Middle frontal gyrus (tissue), 1 donor: ENCODE measurements at regions not wholly inside any gene's neighbourhood (a gene's known extent, or its start where the extent isn't known, plus 50 kb on each side); places are given as distances from the start of the nearest gene placed in this dataset.
"Not testable (repeated sequence)": the region's sequence is repeated elsewhere in the genome, so short reads cannot be mapped to it uniquely, and the experiment has no call there.

Experiments
- DNase-seq: peaks from one replicate; pipeline ENCODE4 v3.0.0-alpha.2; 2015; ENCODE audit warnings: low spot score; ENCODE audit errors: extremely low spot score

DNA sequence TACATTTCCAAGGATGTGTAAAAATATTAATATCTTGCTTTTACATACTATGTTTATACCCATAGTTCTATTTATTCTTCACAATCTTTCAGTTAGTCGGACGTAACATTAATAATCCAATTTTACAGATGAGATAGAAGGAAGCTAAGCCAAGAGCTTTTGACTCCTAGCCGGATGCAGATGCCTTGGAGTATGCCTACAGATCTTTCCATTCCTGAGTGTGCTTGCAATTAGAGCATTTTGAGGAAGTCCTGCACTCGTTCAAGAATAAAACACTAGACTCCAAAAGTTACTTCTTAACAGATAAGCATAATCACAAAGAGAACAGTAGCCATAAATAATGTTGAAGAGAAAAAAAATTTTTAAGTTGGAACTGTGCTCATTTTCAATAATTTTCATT lies 337.6 kb upstream of the CLEC14A start:
- no peak for DNase-seq

DNA sequence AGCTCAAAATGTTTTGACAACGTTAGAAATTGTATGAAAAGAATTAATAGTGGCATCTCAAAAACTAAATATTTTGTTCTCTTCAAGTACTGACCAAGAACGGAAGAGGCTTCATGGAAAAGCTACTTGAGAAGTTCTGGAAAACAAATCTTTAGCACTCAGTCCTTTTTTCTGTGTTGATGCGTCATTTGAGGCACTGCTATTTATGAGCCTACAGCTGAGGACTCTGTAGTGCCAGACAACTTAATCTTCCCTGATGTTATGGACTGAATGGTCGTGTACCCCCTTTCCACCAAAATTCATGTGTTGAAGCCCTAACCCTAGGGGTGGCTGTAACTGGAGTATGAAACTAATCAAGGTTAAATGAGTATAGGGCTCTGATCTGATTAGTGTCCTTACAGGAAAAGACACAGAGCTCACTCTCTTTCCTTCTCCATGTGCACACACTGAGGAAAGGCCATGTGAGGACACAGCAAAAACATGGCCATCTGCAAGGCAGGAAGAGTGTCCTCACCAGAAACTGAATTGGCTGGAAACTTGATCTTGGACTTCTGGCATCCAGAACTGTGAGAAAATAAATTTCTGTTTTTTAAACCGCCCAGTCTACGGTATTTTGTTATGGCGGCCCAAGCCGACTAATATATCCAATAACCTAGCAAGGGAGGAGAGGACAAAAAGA lies 337.0 kb upstream of the CLEC14A start:
- DNase-seq, result no peak

DNA sequence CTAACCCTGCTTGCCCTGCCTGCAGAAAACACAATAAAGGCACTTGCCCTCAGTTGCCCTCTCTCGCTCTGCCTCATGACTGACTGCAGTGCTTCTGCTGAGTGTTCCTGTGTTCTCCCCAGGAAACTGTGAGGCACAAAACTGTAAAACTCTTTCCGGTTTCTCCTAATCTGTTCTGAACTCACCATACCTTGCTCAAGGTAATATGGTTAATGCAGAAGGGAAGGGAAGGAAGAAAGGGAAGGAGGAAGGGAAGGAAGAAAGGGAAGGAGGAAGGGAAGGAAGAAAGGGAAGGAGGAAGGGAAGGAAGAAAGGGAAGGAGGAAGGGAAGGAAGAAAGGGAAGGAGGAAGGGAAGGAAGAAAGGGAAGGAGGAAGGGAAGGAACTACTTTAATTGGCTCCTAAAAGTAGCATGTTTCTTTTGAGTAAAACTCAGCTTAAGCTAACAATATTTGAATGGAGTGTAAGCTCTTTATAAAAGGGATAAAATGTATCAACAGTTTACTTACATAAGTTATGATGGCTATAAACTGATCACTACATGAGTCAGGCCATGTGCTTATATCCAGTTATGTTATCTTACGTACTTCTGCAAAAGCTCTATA lies 334.0 kb upstream of the CLEC14A start:
- no peak for DNase-seq

DNA sequence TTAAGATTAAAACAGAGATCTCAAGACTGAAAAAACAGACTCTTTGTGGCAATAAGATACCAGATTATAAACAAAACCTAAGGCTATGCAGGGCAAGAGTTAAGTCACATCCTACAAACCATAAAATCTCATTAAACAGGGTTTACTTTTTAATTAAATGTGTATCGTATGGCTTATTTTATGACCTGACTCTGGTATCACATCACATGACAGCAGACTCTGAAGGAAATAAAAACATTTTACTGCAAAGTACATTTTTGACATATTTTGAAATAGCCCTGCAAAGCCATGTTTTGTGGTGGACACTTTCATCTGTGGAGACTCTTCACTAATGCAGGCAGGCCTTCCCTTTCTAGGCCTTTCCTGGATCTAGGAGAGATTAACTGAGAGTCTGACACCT lies 327.6 kb upstream of the CLEC14A start:
- no peak for DNase-seq

GRCh38 chr14:38578278-38578681 lies 322.4 kb upstream of the CLEC14A start:
- DNase-seq, result no peak

DNA sequence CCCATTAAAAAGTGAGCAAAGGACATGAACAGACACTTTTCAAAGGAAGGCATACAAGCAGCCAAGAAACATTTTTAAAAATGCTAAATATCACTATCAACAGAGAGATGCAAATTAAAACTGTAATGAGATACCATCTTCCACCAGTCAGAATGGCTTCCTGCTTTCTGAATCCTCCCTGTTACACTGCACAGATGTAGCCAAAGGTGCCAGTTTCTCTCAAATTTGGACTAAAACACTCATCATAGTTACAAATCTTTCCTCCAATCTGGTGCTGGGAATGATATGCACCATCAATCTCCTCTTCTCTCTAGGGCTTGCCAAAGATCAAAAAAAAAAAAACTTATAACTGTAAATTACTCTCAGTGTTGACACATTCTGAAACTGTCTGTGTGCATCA lies 311.8 kb upstream of the CLEC14A start:
- DNase-seq, result no peak

- DNase-seq, result no peak
Observed at GRCh38 chr14:38561657-38562056, 305.8 kb upstream of the CLEC14A start.

DNA sequence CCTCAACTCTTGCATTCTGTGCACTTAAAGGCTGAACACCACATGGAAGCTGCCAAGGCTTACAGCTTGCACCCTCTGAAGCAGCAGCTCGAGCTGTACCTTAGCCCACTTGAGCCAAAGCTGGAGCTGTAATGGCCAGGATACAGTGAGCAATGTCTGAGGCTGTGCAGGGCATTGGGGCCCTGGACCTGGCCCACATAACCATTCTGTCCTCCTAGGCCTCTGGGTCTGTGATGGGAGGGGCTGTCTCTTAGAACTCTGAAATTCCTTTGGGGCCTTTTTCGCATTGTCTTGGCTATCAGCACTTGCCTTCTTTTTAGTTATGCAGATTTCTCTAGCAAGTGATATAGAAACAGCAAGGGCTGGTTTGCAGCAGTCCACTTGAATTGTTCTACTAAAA lies 303.8 kb upstream of the CLEC14A start:
- no peak for DNase-seq

GRCh38 chr14:38557391-38557790 lies 301.5 kb upstream of the CLEC14A start:
- DNase-seq, result not testable (repeated sequence)

DNA sequence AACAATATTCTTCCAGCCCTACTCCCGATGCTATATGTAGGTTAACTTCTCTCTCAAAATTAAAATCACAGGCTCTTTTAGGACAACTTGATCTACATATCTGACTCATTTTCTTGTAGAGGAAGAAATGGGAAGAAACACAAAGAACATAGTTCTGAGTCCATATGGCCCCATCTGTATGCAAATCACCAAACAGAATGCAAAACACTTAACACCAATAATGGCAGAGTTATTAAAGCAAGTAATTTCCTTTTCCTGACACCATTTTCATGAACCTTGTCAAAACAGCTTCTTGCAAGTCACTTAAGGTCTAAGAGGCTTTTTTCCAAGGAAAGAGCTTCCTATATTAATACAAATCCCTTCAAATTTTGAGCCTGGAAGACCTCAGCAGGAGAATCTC lies 300.4 kb upstream of the CLEC14A start:
- no peak for DNase-seq

DNA sequence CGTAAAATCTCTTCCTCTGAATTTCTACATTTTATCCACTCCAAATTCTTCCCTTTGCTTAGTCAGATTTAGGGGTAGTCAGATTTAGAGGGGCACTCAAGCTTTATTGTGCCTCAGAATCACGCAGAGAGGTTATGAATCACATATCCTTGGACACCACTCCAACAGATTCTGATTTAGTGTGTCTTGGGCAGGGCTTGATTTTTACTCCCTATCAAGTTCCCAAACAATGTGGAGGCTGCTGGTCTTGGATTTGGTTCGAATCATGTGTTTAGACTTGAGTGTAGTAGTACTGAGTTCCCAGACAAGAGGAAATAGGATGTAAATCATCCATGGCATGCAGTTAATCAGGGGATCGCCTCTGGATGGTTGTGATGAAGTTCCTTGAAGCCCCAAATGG lies 298.1 kb upstream of the CLEC14A start:
- no peak for DNase-seq

DNA sequence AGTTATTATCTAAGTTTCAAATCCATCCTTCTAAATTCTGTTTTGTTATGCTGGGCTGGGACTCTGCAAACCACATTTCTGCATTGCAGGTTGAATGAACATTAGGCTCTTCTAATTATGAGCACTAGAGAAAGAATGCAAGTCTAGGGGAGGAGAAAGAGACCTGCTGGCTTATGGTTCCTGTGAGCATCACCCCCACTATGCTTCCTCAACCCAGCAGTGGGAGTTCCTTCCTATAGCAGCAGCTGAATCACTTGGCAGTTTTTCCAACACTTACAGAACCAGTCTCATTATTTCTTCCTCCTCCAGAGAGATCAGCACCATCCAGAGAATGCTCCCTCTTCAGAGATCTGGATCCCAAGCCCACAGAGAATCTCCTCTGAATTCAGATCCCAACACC lies 297.7 kb upstream of the CLEC14A start:
- no peak for DNase-seq

- no peak for DNase-seq
Observed at GRCh38 chr14:38549564-38549963, 293.7 kb upstream of the CLEC14A start.

GRCh38 chr14:38547961-38548490 lies 292.1 kb upstream of the CLEC14A start:
- no peak for DNase-seq

DNA sequence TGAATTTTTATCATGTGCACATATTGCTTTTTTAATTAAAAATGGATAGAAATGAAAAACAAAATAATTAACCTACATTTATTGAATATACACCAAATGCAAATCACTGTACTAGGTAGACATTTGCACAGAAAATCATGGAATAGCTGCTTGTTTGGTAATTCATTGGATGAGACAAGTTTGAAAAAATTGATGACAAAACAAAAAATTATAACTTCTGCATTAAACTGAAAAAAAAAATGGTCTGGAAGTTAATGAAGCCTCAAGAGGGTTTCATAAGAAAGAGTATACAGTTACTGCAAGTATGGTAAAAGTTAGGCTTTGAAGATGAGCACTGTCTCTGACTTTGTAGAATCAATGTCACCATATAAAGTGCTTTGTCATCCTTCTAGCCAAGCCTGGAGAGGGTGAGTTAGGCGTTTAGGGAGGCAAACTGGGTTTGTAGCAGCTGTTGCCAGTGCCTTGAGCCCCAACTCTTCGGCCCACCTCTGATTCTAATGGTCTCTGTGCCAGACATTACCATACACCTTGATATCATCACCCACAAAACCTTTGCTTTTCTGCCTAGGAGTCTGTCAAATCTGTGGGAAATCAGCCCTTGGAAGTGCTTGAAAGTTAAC lies 291.1 kb upstream of the CLEC14A start:
- no peak for DNase-seq

DNA sequence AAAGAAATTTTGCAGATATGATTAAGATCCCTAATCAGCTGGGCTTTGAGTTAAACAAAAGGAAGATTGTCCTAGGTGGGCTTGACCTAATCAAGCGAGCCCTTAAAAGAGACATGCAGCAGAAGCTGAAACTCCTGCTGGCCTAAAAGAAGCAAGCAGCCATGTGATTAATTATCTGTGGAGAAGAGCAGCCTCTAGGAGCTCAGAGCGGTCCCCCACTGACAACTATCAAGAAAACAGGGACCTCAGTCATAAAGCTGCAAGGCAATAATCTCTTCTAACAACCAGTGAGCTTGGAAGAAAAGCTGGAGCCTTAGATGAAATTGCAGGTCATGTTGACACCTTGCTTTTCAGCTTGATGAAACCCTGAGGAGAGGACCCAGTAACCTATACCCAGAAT lies 288.9 kb upstream of the CLEC14A start:
- no peak for DNase-seq

- DNase-seq, result not testable (repeated sequence)
Observed at GRCh38 chr14:38543851-38544250, 288.0 kb upstream of the CLEC14A start.

DNA sequence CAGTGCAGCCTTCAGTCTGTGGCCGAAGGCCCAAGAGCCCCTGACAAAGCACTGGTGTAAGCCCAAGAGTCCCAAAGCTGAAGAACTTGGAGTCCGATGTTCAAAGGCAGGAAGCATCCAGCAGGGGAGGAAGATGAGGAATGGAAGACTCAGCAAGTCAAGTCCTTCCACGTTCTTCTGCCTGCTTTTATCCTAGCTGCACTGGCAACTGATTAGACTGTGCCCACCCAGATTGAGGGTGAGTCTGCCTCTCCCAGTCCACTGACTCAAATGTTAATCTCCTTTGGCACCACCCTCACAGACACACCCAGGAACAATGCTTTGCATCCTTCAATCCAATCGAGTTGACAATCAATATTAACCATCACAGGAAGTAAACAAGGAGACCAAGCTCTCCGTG lies 282.2 kb upstream of the CLEC14A start:
- not testable (repeated sequence) for DNase-seq

- no peak for DNase-seq
Observed at GRCh38 chr14:38536376-38537038, 280.6 kb upstream of the CLEC14A start.

- no peak for DNase-seq
Observed at GRCh38 chr14:38528582-38528981, 272.7 kb upstream of the CLEC14A start.

- no peak for DNase-seq
Observed at GRCh38 chr14:38527502-38527878, 271.6 kb upstream of the CLEC14A start.

GRCh38 chr14:38526826-38527501 lies 271.1 kb upstream of the CLEC14A start:
- no peak for DNase-seq
